K562 (cell line): ENCODE measurements at regions not wholly inside any gene's neighbourhood (a gene's known extent, or its start where the extent isn't known, plus 50 kb on each side); places are given as distances from the start of the nearest gene placed in this dataset.

ENCODE experiments used
- ATAC-seq: fragments of 200-7000 bp; cut with Tn5 transposase; 3 replicates; pipeline ENCODE4 v1.9.1; 2020; ENCODE audit warnings: moderate library complexity
- BruUV-seq: library from RNA; stranded (reverse); fragments of 400-500 nt; replicated peaks from 2 replicates; lab custom pipeline; 2021; lab: Mats Ljungman, UMichigan
- CTCF ChIA-PET: fragments of 300-600 bp; formaldehyde crosslinking; extraction: SDS; loops from one replicate; lab custom pipeline; 2021; ENCODE audit warnings: low intra/inter-chr PET ratio; lab: Yijun Ruan, JAX
- POLR2A ChIA-PET: fragments of 300-600, 350-650 bp; sonication (Branson Sonifier 250); formaldehyde crosslinking; extraction: SDS; loops from one replicate; lab custom pipeline; 2021; ENCODE audit warnings: antibody characterized with exemption, inconsistent platforms; lab: Yijun Ruan, JAX
- DNase-seq, 4 experiments: peaks; one replicate each; pipeline versions ENCODE4 v3.0.0 to v3.0.0-alpha.2; 2011 to 2018; ENCODE audit warnings: low spot score in 3 of 4, mixed read lengths in 3 of 4; ENCODE audit errors: extremely low read depth in 1 of 4
- FAIRE-seq: peaks from 2 replicates; lab custom pipeline; 2011; peaks lifted over from hg19 to GRCh38; lab: Jason Lieb, UNC
- H2AFZ ChIP-seq: 2 replicates; pipeline ENCODE4 v1.6.0; 2011; ENCODE audit warnings: low read depth, low read length, control low read depth, inconsistent platforms
- H3K27ac ChIP-seq: fragments of 200-600 bp; 3 replicates; pipeline ENCODE4 v1.8.0; 2011; ENCODE audit warnings: low read depth, mild to moderate bottlenecking, control low read depth, inconsistent platforms, low read length, moderate library complexity, mixed read lengths; ENCODE audit errors: extremely low read depth
- H3K27me3 ChIP-seq, 2 experiments: fragments of 300-600 bp in 1 of 2; 2 replicates in 1 of 2; 3 replicates in 1 of 2; pipeline versions ENCODE4 v1.6.0 to v1.8.0; 2011; ENCODE audit warnings: inconsistent platforms in 2 of 2, low read length in 2 of 2, mild to moderate bottlenecking in 1 of 2, mixed read lengths in 1 of 2, moderate library complexity in 1 of 2; ENCODE audit not compliant: control insufficient read depth in 2 of 2, insufficient read depth in 2 of 2
- H3K36me3 ChIP-seq: fragments of 300-600 bp; 3 replicates; pipeline ENCODE4 v1.8.0; 2011; ENCODE audit warnings: mild to moderate bottlenecking, low read length, inconsistent platforms; ENCODE audit not compliant: control insufficient read depth, insufficient read depth
- H3K4me1 ChIP-seq, 2 experiments: fragments of 200-600 bp in 1 of 2; replicated peaks in 1 of 2; 2 replicates in 1 of 2; 3 replicates in 1 of 2; pipeline versions ENCODE4 v1.5.1 to v1.8.0; 2011; ENCODE audit warnings: inconsistent platforms in 2 of 2, low read length in 2 of 2, mild to moderate bottlenecking in 1 of 2, mixed read lengths in 1 of 2, moderate library complexity in 1 of 2; ENCODE audit not compliant: control insufficient read depth in 2 of 2, insufficient read depth in 2 of 2
- H3K4me2 ChIP-seq: 2 replicates; pipeline ENCODE4 v1.6.1; 2011; ENCODE audit warnings: low read length, control low read depth, inconsistent platforms, mixed read lengths; ENCODE audit not compliant: insufficient read depth
- H3K4me3 ChIP-seq: fragments of 200-600 bp; sonication (generic), shearing (Covaris generic); 2 replicates; pipeline ENCODE4 v1.5.1; 2016; ENCODE audit warnings: control low read depth, inconsistent platforms
- H3K79me2 ChIP-seq: fragments of 200-600 bp; 3 replicates; pipeline ENCODE4 v1.8.0; 2011; ENCODE audit warnings: low read length, inconsistent platforms; ENCODE audit not compliant: control insufficient read depth, insufficient read depth
- H3K9ac ChIP-seq, 2 experiments: 2 replicates each; pipeline versions ENCODE4 v1.6.0 to v1.6.1; 2011; ENCODE audit warnings: low read depth in 2 of 2, low read length in 2 of 2, control low read depth in 1 of 2, inconsistent platforms in 1 of 2, mild to moderate bottlenecking in 1 of 2, mixed read lengths in 1 of 2; ENCODE audit not compliant: insufficient read depth in 1 of 2
- H3K9me1 ChIP-seq: one replicate; pipeline ENCODE4 v1.6.0; 2011; ENCODE audit warnings: inconsistent platforms, mild to moderate bottlenecking, low read length, moderate library complexity; ENCODE audit not compliant: control insufficient read depth, insufficient read depth
- H3K9me3 ChIP-seq: replicated peaks from 2 replicates; pipeline ENCODE4 v1.5.1; 2011; ENCODE audit warnings: low read depth, low read length, inconsistent platforms; ENCODE audit not compliant: control insufficient read depth, insufficient read depth
- H4K20me1 ChIP-seq: replicated peaks from 2 replicates; pipeline ENCODE4 v1.6.1; 2011; ENCODE audit warnings: low read length, inconsistent platforms, mixed read lengths; ENCODE audit not compliant: control insufficient read depth, insufficient read depth
- GTF2E2 ChIP-seq: fragments of 200-800 bp; sonication (Bioruptor generic); IDR thresholded peaks from 2 replicates; pipeline ENCODE4 v1.6.1; 2016; ENCODE audit warnings: missing genetic modification characterization, missing compliant biosample characterization
- IRF2 ChIP-seq: sonication (generic); formaldehyde crosslinking; IDR thresholded peaks from 2 replicates; pipeline ENCODE4 v1.8.1; 2022; ENCODE audit warnings: mild to moderate bottlenecking, missing genetic modification reagents
- MYNN ChIP-seq, 2 experiments: sonication (generic); formaldehyde crosslinking in 1 of 2; IDR thresholded peaks; 2 replicates each; pipeline versions ENCODE4 v1.5.0 to v1.6.1; 2016 to 2020; ENCODE audit warnings: antibody characterized with exemption in 1 of 2, missing genetic modification reagents in 1 of 2
- NCOR1 ChIP-seq: fragments of 450-650 bp; IDR thresholded peaks from 2 replicates; pipeline ENCODE4 v1.6.1; 2016; ENCODE audit warnings: mild to moderate bottlenecking, moderate library complexity
- RAD51 ChIP-seq: fragments of 450-650 bp; IDR thresholded peaks from 2 replicates; pipeline ENCODE4 v1.7.1; 2016; ENCODE audit warnings: low read depth, mild to moderate bottlenecking, borderline replicate concordance
- U2AF2 ChIP-seq: fragments of 200-400 bp; formaldehyde crosslinking; optimal IDR thresholded peaks from 2 replicates; pipeline ENCODE3; 2017; ENCODE audit warnings: low read depth, mild to moderate bottlenecking, low read length
- ZFPM2 ChIP-seq: fragments of 250-450 bp; sonication (Bioruptor Pico); IDR thresholded peaks from 2 replicates; pipeline ENCODE4 v1.5.1; 2022; ENCODE audit warnings: mild to moderate bottlenecking
- WGBS: fragments of 100-300 bp; shearing (Covaris generic); methylation state at CpG from one replicate; pipeline ENCODE4 v1.1.6; 2016; ENCODE audit warnings: low coverage, mixed read lengths; ENCODE audit not compliant: insufficient coverage; ENCODE audit errors: missing lambda C conversion rate; 5-methylcytosine and 5-hydroxymethylcytosine counted together
- in situ Hi-C: fragments of 300-500 bp; cut with MboI; formaldehyde crosslinking; loops from 4 replicates; pipeline ENCODE4 v1.15.0; 2018; ENCODE audit warnings: inconsistent platforms, mixed read lengths
- intact Hi-C: fragments of 100-400 bp; cut with micrococcal nuclease; formaldehyde crosslinking; loops from 2 replicates; pipeline ENCODE4 v1.14.2; 2022

GRCh38 chr21:25304611-25305010 lies 302.7 kb downstream of the MRPL39 start:
- H3K4me3 ChIP-seq, result no peak overlapping the region
- intact Hi-C loops, result no loop called here
- H3K9me1 ChIP-seq, result no peaks in the 10 kb centered on the region
- POLR2A ChIA-PET, result interaction anchor here (0.5 kb wide), 1 partner anchor 52 kb away, joined by 3 read pairs; no protein-coding TSS in a partner anchor
- no peaks in the 10 kb centered on the region for H4K20me1 ChIP-seq
- no peak for ATAC-seq
- H3K27ac ChIP-seq, result no peak overlapping the region
- H3K9ac ChIP-seq, result no peak overlapping the region
- H3K36me3 ChIP-seq, result no peaks in the 10 kb centered on the region
- in situ Hi-C loops, result no loop called here
- TF ChIP-seq GTF2E2 (tag) (no peak), U2AF2 (no peak), RAD51 (no peak), NCOR1 (no peak), IRF2 (no peak)
- TF ChIP-seq, all 486 proteins: peak for 0
- H3K27me3 ChIP-seq, result no peaks in the 10 kb centered on the region; a peak in 1 of 5 replicates
- no peaks in the 10 kb centered on the region for H3K4me1 ChIP-seq
- H3K4me2 ChIP-seq, result no peak overlapping the region
- DNase-seq, result no peak
- CTCF ChIA-PET, result no interaction called here
- BruUV-seq, result no TSS peak
- no peaks in the 10 kb centered on the region for H3K9me3 ChIP-seq
- FAIRE-seq, result no peak
- no peak overlapping the region for H2AFZ ChIP-seq
- WGBS, result 0% methylated on average over 4 of the region's 4 CpGs
- no peaks in the 10 kb centered on the region for H3K79me2 ChIP-seq

- intact Hi-C loops (no loop called here), in situ Hi-C loops (no loop called here)
- H3K36me3 ChIP-seq, result no peaks in the 10 kb centered on the region
- no peak overlapping the region for H3K4me2 ChIP-seq
- POLR2A ChIA-PET, result no interaction called here
- H3K9ac ChIP-seq, result no peak overlapping the region
- CTCF ChIA-PET, result no interaction called here
- no peaks in the 10 kb centered on the region for H3K79me2 ChIP-seq
- FAIRE-seq (no peak), DNase-seq (no peak), ATAC-seq (no peak)
- H3K9me3 ChIP-seq, result no peaks in the 10 kb centered on the region
- no peaks in the 10 kb centered on the region for H3K4me1 ChIP-seq
- H3K4me3 ChIP-seq, result no peak overlapping the region
- WGBS, result 0% methylated on average over 6 of the region's 6 CpGs
- no peaks in the 10 kb centered on the region for H3K27me3 ChIP-seq
- no peaks in the 10 kb centered on the region for H3K9me1 ChIP-seq
- H2AFZ ChIP-seq, result no peak overlapping the region
- TF ChIP-seq MYNN (IDR thresholded peaks at IDR 0.05) (no peak), MYNN (CRISPR knock-in tag; IDR thresholded peaks at IDR 0.05) (no peak), ZFPM2 (no peak)
- TF ChIP-seq, all 486 proteins: peak for 0
- no TSS peak for BruUV-seq
- H3K27ac ChIP-seq, result no peak overlapping the region
- no peaks in the 10 kb centered on the region for H4K20me1 ChIP-seq
Measured at GRCh38 chr21:25300632-25301031, 306.6 kb downstream of the MRPL39 start.
